K562 (cell line): ENCODE measurements at regions not wholly inside any gene's neighbourhood (a gene's known extent, or its start where the extent isn't known, plus 50 kb on each side); places are given as distances from the start of the nearest gene placed in this dataset.

Experiments used
- ATAC-seq: fragments of 200-7000 bp; cut with Tn5 transposase; 3 replicates; pipeline ENCODE4 v1.9.1; 2020; ENCODE audit warnings: moderate library complexity
- BruUV-seq: library from RNA; stranded (reverse); fragments of 400-500 nt; replicated peaks from 2 replicates; lab custom pipeline; 2021; lab: Mats Ljungman, UMichigan
- CTCF ChIA-PET: fragments of 300-600 bp; formaldehyde crosslinking; extraction: SDS; loops from one replicate; lab custom pipeline; 2021; ENCODE audit warnings: low intra/inter-chr PET ratio; lab: Yijun Ruan, JAX
- POLR2A ChIA-PET: fragments of 300-600, 350-650 bp; sonication (Branson Sonifier 250); formaldehyde crosslinking; extraction: SDS; loops from one replicate; lab custom pipeline; 2021; ENCODE audit warnings: antibody characterized with exemption, inconsistent platforms; lab: Yijun Ruan, JAX
- DNase-seq, 4 experiments: peaks; one replicate each; pipeline versions ENCODE4 v3.0.0 to v3.0.0-alpha.2; 2011 to 2018; ENCODE audit warnings: low spot score in 3 of 4, mixed read lengths in 3 of 4; ENCODE audit errors: extremely low read depth in 1 of 4
- FAIRE-seq: peaks from 2 replicates; lab custom pipeline; 2011; peaks lifted over from hg19 to GRCh38; lab: Jason Lieb, UNC
- H2AFZ ChIP-seq: 2 replicates; pipeline ENCODE4 v1.6.0; 2011; ENCODE audit warnings: low read depth, low read length, control low read depth, inconsistent platforms
- H3K27ac ChIP-seq: fragments of 200-600 bp; 3 replicates; pipeline ENCODE4 v1.8.0; 2011; ENCODE audit warnings: low read depth, mild to moderate bottlenecking, control low read depth, inconsistent platforms, low read length, moderate library complexity, mixed read lengths; ENCODE audit errors: extremely low read depth
- H3K27me3 ChIP-seq, 2 experiments: fragments of 300-600 bp in 1 of 2; 2 replicates in 1 of 2; 3 replicates in 1 of 2; pipeline versions ENCODE4 v1.6.0 to v1.8.0; 2011; ENCODE audit warnings: inconsistent platforms in 2 of 2, low read length in 2 of 2, mild to moderate bottlenecking in 1 of 2, mixed read lengths in 1 of 2, moderate library complexity in 1 of 2; ENCODE audit not compliant: control insufficient read depth in 2 of 2, insufficient read depth in 2 of 2
- H3K36me3 ChIP-seq: fragments of 300-600 bp; 3 replicates; pipeline ENCODE4 v1.8.0; 2011; ENCODE audit warnings: mild to moderate bottlenecking, low read length, inconsistent platforms; ENCODE audit not compliant: control insufficient read depth, insufficient read depth
- H3K4me1 ChIP-seq, 2 experiments: fragments of 200-600 bp in 1 of 2; replicated peaks in 1 of 2; 2 replicates in 1 of 2; 3 replicates in 1 of 2; pipeline versions ENCODE4 v1.5.1 to v1.8.0; 2011; ENCODE audit warnings: inconsistent platforms in 2 of 2, low read length in 2 of 2, mild to moderate bottlenecking in 1 of 2, mixed read lengths in 1 of 2, moderate library complexity in 1 of 2; ENCODE audit not compliant: control insufficient read depth in 2 of 2, insufficient read depth in 2 of 2
- H3K4me2 ChIP-seq: 2 replicates; pipeline ENCODE4 v1.6.1; 2011; ENCODE audit warnings: low read length, control low read depth, inconsistent platforms, mixed read lengths; ENCODE audit not compliant: insufficient read depth
- H3K4me3 ChIP-seq: fragments of 200-600 bp; sonication (generic), shearing (Covaris generic); 2 replicates; pipeline ENCODE4 v1.5.1; 2016; ENCODE audit warnings: control low read depth, inconsistent platforms
- H3K79me2 ChIP-seq: fragments of 200-600 bp; 3 replicates; pipeline ENCODE4 v1.8.0; 2011; ENCODE audit warnings: low read length, inconsistent platforms; ENCODE audit not compliant: control insufficient read depth, insufficient read depth
- H3K9ac ChIP-seq, 2 experiments: 2 replicates each; pipeline versions ENCODE4 v1.6.0 to v1.6.1; 2011; ENCODE audit warnings: low read depth in 2 of 2, low read length in 2 of 2, control low read depth in 1 of 2, inconsistent platforms in 1 of 2, mild to moderate bottlenecking in 1 of 2, mixed read lengths in 1 of 2; ENCODE audit not compliant: insufficient read depth in 1 of 2
- H3K9me1 ChIP-seq: one replicate; pipeline ENCODE4 v1.6.0; 2011; ENCODE audit warnings: inconsistent platforms, mild to moderate bottlenecking, low read length, moderate library complexity; ENCODE audit not compliant: control insufficient read depth, insufficient read depth
- H3K9me3 ChIP-seq: replicated peaks from 2 replicates; pipeline ENCODE4 v1.5.1; 2011; ENCODE audit warnings: low read depth, low read length, inconsistent platforms; ENCODE audit not compliant: control insufficient read depth, insufficient read depth
- H4K20me1 ChIP-seq: replicated peaks from 2 replicates; pipeline ENCODE4 v1.6.1; 2011; ENCODE audit warnings: low read length, inconsistent platforms, mixed read lengths; ENCODE audit not compliant: control insufficient read depth, insufficient read depth
- ARNT ChIP-seq, 2 experiments: fragments of 450-650 bp; IDR thresholded peaks; 2 replicates each; pipeline ENCODE4 v1.6.1; 2016; ENCODE audit warnings: mild to moderate bottlenecking in 1 of 2
- ATF2 ChIP-seq: sonication (generic); formaldehyde crosslinking; IDR thresholded peaks from 2 replicates; pipeline ENCODE4 v1.8.1; 2022; ENCODE audit warnings: missing genetic modification reagents
- MTA1 ChIP-seq: fragments of 450-650 bp; IDR thresholded peaks from 2 replicates; pipeline ENCODE4 v1.6.1; 2017; ENCODE audit warnings: borderline replicate concordance
- ZEB2 ChIP-seq: fragments of 450-650 bp; IDR thresholded peaks from 2 replicates; pipeline ENCODE4 v1.6.1; 2016
- WGBS: fragments of 100-300 bp; shearing (Covaris generic); methylation state at CpG from one replicate; pipeline ENCODE4 v1.1.6; 2016; ENCODE audit warnings: low coverage, mixed read lengths; ENCODE audit not compliant: insufficient coverage; ENCODE audit errors: missing lambda C conversion rate; 5-methylcytosine and 5-hydroxymethylcytosine counted together
- in situ Hi-C: fragments of 300-500 bp; cut with MboI; formaldehyde crosslinking; loops from 4 replicates; pipeline ENCODE4 v1.15.0; 2018; ENCODE audit warnings: inconsistent platforms, mixed read lengths
- intact Hi-C: fragments of 100-400 bp; cut with micrococcal nuclease; formaldehyde crosslinking; loops from 2 replicates; pipeline ENCODE4 v1.14.2; 2022
- TF ChIP-seq, protein P1 (sequence below): fragments of 250-450 bp; sonication (Bioruptor Pico); IDR thresholded peaks from 2 replicates; pipeline ENCODE4 v1.5.0; 2022; ENCODE audit warnings: mild to moderate bottlenecking

- intact Hi-C loops = no loop called here
- FAIRE-seq (no peak), ATAC-seq (no peak), DNase-seq (no peak)
- H2AFZ ChIP-seq = no peak overlapping the region
- H3K9ac ChIP-seq = no peak overlapping the region
- H3K36me3 ChIP-seq = no peaks in the 10 kb centered on the region
- in situ Hi-C loops = no loop called here
- H3K27ac ChIP-seq = no peak overlapping the region
- H3K4me3 ChIP-seq = no peak overlapping the region
- H3K9me3 ChIP-seq = no peaks in the 10 kb centered on the region
- no peaks in the 10 kb centered on the region for H4K20me1 ChIP-seq
- no peak overlapping the region for H3K4me2 ChIP-seq
- H3K79me2 ChIP-seq = no peaks in the 10 kb centered on the region
- no TSS peak for BruUV-seq
- no peaks in the 10 kb centered on the region for H3K27me3 ChIP-seq
- ChIA-PET POLR2A (no interaction called here), CTCF (no interaction called here)
- 0% methylated on average over 5 of the region's 6 CpGs for WGBS
- no peaks in the 10 kb centered on the region for H3K9me1 ChIP-seq
- no peaks in the 10 kb centered on the region for H3K4me1 ChIP-seq
- TF ChIP-seq ZEB2 (no peak), ARNT (IDR thresholded peaks at IDR 0.05) (no peak), ATF2 (CRISPR knock-in tag) (no peak), MTA1 (no peak)
- TF ChIP-seq, protein P1, sequence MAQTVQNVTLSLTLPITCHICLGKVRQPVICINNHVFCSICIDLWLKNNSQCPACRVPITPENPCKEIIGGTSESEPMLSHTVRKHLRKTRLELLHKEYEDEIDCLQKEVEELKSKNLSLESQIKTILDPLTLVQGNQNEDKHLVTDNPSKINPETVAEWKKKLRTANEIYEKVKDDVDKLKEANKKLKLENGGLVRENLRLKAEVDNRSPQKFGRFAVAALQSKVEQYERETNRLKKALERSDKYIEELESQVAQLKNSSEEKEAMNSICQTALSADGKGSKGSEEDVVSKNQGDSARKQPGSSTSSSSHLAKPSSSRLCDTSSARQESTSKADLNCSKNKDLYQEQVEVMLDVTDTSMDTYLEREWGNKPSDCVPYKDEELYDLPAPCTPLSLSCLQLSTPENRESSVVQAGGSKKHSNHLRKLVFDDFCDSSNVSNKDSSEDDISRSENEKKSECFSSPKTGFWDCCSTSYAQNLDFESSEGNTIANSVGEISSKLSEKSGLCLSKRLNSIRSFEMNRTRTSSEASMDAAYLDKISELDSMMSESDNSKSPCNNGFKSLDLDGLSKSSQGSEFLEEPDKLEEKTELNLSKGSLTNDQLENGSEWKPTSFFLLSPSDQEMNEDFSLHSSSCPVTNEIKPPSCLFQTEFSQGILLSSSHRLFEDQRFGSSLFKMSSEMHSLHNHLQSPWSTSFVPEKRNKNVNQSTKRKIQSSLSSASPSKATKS = no peak
Observed at GRCh38 chr11:26035696-26036095, 296.2 kb upstream of the ANO3 start.
